Endothelial cell (in vitro differentiated cells): ENCODE measurements at regions not wholly inside any gene's neighbourhood (a gene's known extent, or its start where the extent isn't known, plus 50 kb on each side); places are given as distances from the start of the nearest gene placed in this dataset.

Experiments
- DNase-seq: peaks from one replicate; pipeline ENCODE4 v3.0.0; 2021; ENCODE audit warnings: low spot score
- H3K27ac Mint-ChIP-seq: one replicate; pipeline ENCODE4 v1.8.0; 2021; ENCODE audit warnings: mixed read lengths, inconsistent platforms; ENCODE audit not compliant: unreplicated experiment
- H3K27me3 Mint-ChIP-seq: one replicate; pipeline ENCODE4 v1.8.0; 2021; ENCODE audit warnings: mild to moderate bottlenecking, moderate library complexity, mixed read lengths, inconsistent platforms; ENCODE audit not compliant: unreplicated experiment
- H3K36me3 Mint-ChIP-seq: one replicate; pipeline ENCODE4 v1.8.0; 2021; ENCODE audit warnings: mild to moderate bottlenecking, low read depth, mixed read lengths, inconsistent platforms; ENCODE audit not compliant: unreplicated experiment
- H3K4me1 Mint-ChIP-seq: one replicate; pipeline ENCODE4 v1.8.0; 2021; ENCODE audit warnings: mild to moderate bottlenecking, mixed read lengths, inconsistent platforms; ENCODE audit not compliant: unreplicated experiment
- H3K4me3 Mint-ChIP-seq: one replicate; pipeline ENCODE4 v1.8.0; 2021; ENCODE audit warnings: mild to moderate bottlenecking, mixed read lengths, inconsistent platforms; ENCODE audit not compliant: unreplicated experiment
- H3K9me3 Mint-ChIP-seq: one replicate; pipeline ENCODE4 v1.8.0; 2021; ENCODE audit warnings: mixed read lengths, inconsistent platforms; ENCODE audit not compliant: unreplicated experiment
- TF ChIP-seq, protein P1 (sequence below): fragments of 200-600 bp; sonication (generic); IDR thresholded peaks from one replicate; pipeline ENCODE4 v1.5.0; 2021; ENCODE audit warnings: antibody characterized with exemption; ENCODE audit not compliant: unreplicated experiment

DNA sequence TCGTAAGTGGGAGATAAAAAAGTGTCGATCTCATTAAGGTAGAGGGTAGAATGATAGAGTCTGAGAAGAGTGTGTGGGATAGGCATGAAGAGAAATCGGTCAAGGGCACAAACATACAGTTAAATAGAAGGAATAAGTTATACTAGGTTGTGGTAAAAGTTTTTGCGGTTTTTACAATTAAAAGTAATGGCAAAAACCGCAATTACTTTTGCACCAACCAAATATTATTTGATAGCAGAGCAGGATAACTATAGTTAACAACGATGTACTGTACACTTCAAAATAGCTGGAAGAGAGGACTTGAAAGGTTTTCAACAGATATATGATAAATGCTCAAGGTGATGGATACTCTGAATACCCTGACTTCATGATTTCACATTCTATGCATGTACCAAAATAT, 135.8 kb upstream of the CDH12 start:
- Mint-ChIP-seq H3K27ac (no peak overlapping the region), H3K9me3 (no peaks in the 10 kb centered on the region), H3K4me1 (no peaks in the 10 kb centered on the region), H3K36me3 (no peaks in the 10 kb centered on the region), H3K4me3 (no peak overlapping the region), H3K27me3 (no peaks in the 10 kb centered on the region)
- TF ChIP-seq, protein P1, sequence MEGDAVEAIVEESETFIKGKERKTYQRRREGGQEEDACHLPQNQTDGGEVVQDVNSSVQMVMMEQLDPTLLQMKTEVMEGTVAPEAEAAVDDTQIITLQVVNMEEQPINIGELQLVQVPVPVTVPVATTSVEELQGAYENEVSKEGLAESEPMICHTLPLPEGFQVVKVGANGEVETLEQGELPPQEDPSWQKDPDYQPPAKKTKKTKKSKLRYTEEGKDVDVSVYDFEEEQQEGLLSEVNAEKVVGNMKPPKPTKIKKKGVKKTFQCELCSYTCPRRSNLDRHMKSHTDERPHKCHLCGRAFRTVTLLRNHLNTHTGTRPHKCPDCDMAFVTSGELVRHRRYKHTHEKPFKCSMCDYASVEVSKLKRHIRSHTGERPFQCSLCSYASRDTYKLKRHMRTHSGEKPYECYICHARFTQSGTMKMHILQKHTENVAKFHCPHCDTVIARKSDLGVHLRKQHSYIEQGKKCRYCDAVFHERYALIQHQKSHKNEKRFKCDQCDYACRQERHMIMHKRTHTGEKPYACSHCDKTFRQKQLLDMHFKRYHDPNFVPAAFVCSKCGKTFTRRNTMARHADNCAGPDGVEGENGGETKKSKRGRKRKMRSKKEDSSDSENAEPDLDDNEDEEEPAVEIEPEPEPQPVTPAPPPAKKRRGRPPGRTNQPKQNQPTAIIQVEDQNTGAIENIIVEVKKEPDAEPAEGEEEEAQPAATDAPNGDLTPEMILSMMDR = no peak
- no peak for DNase-seq

DNA sequence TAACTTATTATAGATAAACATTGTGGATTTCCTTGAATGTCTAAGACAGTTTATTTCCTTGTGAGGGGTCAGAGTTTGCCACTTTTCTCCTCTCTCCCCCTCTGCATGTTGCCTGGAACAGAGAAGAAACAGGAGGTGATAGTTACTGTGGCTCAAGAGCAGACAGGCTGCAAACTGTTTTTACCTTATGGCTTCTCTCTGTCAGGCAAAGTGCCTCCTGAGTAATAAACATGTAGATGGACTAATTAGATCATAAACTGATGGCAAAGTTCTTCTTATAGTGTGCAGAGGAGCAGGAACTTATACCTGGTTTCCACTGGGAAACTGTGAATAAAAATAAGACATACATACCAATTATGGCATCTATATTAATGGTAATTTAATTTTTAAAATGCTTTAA, 133.1 kb upstream of the CDH12 start:
- Mint-ChIP-seq H3K9me3 (no peaks in the 10 kb centered on the region), H3K36me3 (no peaks in the 10 kb centered on the region), H3K4me1 (no peaks in the 10 kb centered on the region), H3K27me3 (no peaks in the 10 kb centered on the region), H3K4me3 (no peak overlapping the region), H3K27ac (no peak overlapping the region)
- TF ChIP-seq, protein P1 = no peak
- DNase-seq = no peak

DNA sequence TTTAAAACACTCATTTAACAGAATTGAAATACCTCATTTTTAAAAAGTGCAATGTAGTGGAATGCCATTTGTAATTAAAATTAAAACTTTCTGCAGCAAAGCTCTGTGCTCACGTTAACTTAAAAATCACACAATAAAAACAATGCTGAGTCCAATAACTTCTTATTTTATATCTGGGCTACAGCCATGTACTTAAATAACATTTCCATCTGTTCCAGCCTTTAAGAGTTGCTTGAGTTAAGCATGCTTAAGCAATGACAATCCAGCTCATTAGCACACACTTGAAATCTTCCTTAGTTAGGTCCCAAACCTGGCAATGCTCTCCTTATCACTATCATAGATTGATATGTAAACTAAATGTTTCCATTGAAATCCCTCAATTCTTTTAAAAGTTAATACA, 132.3 kb upstream of the CDH12 start:
- TF ChIP-seq, protein P1 = no peak
- Mint-ChIP-seq H3K4me3 (no peak overlapping the region), H3K4me1 (no peaks in the 10 kb centered on the region), H3K36me3 (no peaks in the 10 kb centered on the region), H3K9me3 (no peaks in the 10 kb centered on the region), H3K27ac (no peak overlapping the region), H3K27me3 (no peaks in the 10 kb centered on the region)
- DNase-seq = no peak

DNA sequence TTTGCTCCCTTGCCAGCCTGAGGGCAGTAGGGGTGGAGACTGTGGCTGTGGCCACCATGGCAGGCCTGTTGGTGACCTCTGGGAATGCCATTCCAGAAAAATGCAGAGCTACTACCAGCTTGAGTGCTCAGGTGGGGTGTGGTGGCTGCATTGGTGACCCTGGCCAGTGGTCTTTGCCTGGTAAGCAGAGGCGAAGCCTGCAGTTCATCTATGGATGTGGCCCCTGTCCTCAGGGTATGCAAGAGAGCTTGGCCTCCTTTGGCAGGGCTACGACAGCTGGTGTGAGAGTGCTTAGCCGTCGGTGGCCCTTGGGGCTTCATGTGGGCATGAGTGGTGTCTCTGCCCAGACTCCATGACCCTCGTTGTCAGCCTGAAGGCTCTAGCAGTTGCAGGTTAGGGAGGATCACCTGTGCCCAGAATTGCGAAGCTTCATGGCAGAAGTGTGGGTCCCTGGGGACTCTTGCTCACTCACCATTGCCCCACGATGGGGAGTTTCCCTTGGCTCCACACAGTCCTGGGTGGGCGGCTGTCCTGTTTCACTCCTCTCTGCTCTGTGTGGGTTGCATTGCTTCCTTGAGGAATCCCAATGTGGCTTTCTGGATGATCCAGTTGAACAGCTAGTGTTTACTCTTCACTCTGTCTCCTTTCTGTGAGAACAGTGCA, 117.9 kb upstream of the CDH12 start:
- Mint-ChIP-seq H3K27me3 (no peaks in the 10 kb centered on the region), H3K27ac (no peak overlapping the region), H3K9me3 (no peaks in the 10 kb centered on the region), H3K4me1 (no peaks in the 10 kb centered on the region), H3K36me3 (no peaks in the 10 kb centered on the region), H3K4me3 (no peak overlapping the region)
- TF ChIP-seq, protein P1 = no peak
- DNase-seq = no peak

DNA sequence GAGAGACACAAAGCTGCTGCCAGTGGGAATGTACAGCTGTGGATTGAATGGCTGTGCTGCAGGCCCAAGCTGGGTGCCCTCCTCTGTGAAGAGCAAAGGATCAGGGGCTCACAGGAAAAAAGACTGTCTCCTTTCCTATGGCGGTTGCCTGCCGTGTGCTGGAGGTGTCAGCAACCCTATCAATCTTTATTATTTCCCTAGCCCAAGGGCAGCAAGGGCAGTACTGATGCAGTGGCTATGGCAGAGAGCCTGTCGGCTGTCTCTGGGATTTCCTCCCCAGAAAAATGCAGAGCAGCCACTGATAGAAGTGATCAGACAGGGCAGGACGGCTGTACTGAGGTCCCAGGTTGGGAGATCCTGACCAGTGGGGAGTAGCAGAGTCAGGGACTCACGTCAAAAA, 117.3 kb upstream of the CDH12 start:
- H3K27me3 Mint-ChIP-seq = no peaks in the 10 kb centered on the region
- H3K4me3 Mint-ChIP-seq = no peak overlapping the region
- H3K4me1 Mint-ChIP-seq = no peaks in the 10 kb centered on the region
- no peaks in the 10 kb centered on the region for H3K9me3 Mint-ChIP-seq
- H3K27ac Mint-ChIP-seq = no peak overlapping the region
- DNase-seq = no peak
- TF ChIP-seq, protein P1 = no peak
- no peaks in the 10 kb centered on the region for H3K36me3 Mint-ChIP-seq
